Dermis microvascular lymphatic vessel endothelial cell (primary cell): ENCODE measurements at regions not wholly inside any gene's neighbourhood (a gene's known extent, or its start where the extent isn't known, plus 50 kb on each side); places are given as distances from the start of the nearest gene placed in this dataset.

Experiments used
- DNase-seq, 2 donors: peaks; one replicate each; pipeline versions ENCODE4 v3.0.0 to v3.0.0-alpha.2; 2010; ENCODE audit warnings: low read depth in 2 of 2

DNA sequence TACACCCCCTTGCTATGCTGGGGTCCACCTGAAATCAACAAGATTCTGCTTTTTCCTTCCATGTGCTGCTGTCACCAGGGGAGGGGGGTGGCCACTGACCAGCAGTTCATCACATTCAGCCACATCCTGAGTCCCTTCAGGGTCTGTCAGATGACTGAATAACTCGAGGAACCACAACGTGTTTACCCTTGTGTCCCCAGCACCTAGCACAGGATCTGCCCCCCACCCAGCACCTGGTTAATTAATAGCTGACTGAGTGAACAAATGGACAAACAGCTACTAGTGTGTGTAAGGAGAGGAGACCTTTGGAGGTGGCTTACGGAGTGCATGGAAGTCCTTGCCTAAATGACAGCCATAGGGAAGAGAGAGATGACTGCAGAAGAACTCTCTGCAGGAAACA, 119.5 kb upstream of the NCAM1 start:
- no peak for DNase-seq

DNA sequence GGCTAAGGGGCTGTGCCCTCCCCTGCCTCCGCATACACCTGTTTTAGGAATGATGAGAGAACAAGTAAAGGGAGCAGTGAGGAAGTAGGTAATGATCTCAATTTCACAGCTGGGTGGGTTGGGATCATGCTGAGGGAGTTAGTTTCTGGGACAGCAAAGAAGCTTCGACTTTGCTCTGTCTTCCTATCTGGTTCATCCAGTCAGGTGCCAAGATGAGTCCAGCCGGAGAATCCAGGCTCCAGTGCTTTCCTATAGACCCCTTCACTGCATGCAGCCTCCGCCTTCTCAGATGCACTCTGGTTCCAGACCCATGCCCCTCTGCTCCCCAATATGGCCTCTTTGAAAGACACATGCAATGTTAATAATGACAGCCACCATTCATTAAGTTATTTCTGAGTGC, 119.1 kb upstream of the NCAM1 start:
- no peak for DNase-seq

DNA sequence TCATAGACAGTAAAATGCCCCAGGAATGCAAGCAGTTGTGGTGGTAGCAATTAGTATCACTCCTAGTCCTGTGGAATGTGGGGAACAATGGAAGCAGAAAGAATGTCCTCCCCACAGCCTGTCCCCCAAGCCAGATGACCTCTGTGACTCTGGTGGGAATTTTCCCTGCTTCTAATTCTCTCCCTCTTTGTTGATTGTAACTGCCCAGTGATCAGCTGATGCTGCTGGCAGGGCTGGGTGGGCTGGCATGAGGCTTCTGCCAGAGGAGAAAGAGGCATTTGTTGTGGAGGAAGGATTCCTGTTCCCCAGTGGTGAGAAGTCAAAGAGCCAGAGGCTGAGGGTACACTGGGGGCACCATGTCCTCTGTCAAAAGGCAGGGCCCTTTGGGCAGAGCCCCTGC, 116.7 kb upstream of the NCAM1 start:
- DNase-seq, result no peak

DNA sequence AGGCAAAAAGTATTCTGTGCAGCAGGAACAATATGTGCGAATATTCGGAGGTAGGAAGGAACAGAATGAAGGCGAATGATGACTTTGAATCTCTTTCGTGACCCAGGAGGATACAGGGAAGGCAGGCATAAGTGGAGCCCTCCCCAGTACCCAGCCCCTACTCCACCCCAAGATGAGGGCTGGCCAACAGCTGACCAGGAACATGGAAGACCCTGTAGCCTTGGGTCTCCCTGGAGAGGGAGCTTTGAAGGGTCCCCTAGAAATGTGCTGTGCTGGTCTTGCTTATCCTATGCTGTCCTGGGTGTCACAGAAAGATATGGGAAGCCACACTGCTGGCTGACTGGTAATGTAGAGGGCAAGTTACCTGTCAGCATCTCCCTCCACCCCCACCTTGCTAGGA, 113.7 kb upstream of the NCAM1 start:
- DNase-seq, result no peak

DNA sequence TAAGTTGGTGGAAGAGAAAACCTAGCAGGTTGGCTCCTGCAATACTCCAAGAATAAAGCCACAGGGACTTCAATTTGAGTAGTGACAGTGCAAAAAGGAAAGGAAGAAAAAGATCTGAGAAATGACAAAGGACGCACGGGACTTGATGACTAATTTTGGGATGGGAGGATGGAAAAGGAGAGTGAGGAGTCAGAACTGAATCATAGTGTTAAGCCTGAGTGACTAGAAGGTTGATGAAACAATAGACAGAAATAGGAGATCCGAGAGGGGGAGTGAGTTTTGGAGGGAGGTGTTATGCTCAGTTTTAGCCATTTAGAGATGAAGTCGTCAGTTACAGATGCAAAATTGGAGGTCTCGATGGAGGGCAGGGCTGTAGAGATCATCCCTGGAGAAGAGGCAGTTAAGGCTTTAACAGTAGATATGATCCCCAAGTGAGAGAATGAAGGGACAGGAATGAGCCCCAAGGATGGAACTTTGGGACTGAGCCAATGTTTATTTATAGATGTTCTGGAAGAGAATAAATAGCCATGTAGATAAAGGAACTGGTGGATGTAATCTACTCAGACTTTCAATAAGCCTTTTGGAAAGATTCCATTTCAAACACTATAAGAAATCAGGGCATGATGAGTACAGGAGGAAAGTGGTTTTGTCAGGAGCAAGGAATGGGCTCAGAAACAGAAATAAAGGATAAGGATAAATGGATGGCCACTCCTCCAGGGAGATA, 108.9 kb upstream of the NCAM1 start:
- no peak for DNase-seq

DNA sequence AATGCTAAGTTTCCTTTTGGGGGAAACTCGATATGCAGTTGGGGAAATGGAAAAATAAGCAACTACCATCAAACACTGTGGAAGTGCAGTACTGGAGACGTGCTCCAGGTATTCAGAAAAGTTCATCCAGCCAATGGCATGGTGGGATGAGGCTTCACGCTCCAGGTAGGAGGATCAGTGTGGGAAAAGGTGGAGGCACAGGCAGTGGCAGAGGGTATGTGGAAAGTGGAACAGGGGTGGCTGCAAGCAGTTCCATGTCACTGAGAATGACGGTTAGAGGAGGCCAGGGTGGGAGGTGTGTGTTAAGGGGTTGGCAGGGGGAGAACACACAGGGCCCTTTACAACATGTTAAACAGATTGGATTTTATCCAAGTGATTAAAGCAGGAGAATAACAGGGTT, 105.1 kb upstream of the NCAM1 start:
- no peak for DNase-seq

DNA sequence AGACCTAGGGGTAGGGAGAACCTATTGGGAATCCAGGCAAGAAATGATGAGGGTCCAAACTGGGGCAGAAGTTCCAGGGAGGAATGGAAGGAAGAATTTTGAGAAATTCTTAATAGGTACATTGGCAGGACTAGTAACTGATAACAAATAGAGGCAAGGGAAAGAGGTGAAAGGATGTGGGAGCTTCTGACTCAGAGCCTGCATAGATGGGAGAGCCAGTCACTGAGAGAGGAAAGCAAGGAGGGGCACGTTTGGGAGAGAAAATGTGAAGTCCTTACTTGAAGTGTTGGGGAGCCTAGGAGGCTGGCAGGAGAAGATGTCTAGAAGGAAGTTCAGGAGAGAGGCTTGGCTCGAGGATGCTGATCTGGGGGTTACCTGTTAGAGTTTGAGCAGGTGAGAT, 104.6 kb upstream of the NCAM1 start:
- DNase-seq, result no peak

DNA sequence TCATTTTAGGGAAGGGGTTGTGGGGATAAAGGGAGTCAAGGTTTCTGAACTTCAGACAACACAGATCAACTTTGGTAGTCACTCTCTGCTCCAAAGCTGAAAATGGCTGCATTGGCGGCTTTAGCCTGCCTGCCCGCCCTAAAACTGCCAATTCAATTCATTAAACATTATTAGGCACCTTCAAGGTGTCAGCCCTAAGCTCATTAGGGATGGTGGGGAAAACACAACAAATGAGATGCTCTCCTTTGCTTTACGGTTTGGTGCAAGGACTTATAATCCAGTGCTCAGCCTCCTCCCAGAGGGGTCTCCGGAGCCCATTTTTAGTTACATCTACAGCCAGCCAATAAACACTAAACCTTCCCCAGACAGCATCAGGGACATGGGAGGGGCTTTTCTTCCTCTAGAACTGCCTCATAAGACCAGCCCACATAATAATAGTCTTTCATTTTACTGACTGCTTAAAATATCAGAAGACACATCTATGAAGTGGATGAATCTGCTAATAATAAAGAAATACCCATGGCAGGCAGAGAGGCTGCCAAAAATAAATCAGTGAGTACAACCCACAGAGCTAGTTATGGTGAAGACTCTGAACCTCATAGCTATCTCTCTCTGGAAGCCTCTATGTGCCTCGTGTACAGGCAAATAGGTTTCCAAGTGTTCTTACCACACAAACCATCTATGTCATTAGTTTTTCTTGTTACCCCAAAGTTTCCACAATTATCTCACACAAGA, 102.8 kb upstream of the NCAM1 start:
- DNase-seq, result no peak

DNA sequence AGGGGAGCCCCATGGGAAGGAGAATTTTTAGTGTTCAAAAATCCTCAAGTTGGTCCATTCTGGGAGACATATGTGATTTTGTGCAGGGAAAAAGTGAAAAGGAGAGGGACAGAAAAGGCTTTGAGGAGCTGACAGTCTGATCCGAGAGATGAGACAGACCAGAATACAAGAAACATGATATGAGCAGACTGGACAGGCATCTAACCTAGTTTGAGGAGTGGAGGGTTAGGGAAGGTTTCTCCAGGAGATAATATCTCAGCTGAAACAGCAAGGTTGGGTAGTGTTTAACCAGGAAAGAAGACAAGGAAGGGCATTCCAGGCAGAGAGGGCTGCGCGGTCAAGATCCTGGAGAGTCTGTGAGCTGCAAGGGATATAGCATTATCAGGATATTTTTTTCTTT, 101.4 kb upstream of the NCAM1 start:
- DNase-seq, result no peak

DNA sequence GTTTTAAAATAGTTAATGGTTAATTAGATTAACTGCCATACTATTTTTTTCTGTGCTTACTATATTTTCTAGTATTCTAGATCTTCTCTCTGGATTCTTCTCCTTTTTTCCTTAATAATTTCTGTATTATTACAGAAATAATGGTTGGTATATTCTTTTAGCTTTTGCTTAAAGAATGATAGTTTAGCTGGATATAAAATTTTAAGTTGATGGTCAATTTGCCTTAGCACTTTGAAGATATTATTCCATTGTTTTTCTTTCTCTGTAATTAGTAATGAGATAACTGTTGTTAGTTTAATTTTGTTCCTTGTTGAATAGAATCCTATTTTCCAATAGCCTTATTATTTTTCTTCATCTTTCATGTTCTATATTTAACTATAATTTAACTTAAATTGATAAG, 99.9 kb upstream of the NCAM1 start:
- no peak for DNase-seq

DNA sequence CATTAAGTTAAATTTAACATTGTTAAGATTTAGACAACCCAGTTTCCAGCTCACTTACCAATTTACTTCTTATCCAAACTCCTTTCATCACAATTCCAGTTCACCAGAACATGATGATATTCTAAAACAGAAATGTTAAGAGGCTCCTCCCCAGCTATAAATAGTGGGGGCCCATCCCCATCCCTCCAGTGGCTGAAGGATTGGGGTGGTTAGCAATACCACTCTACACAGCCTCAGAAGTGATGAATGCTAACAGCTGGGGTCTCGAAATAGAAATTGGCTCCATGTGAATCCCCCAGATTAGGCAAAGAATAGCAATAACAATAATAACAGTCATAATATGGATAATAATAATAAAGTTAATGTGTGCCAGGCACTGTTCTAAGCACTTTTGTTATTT, 97.9 kb upstream of the NCAM1 start:
- no peak for DNase-seq

DNA sequence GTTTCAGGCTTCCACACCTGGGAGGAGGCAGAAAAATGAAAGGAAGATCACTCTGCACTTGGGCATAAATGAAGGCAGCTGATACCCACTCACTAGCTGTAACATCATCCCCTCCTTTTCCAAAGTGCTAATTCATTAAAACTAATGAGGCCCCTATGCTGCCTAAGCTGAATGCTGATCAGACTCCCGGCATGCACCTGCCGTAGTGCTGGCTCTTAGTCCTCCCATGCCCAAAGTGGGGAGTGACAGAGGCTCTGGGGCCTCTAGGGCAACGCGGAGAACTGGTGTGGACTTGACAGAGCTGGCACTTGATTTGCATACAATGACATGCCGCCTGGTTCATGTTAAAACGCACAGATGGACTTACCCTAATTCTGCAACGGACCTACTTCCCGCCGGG, 96.5 kb upstream of the NCAM1 start:
- DNase-seq, result no peak

DNA sequence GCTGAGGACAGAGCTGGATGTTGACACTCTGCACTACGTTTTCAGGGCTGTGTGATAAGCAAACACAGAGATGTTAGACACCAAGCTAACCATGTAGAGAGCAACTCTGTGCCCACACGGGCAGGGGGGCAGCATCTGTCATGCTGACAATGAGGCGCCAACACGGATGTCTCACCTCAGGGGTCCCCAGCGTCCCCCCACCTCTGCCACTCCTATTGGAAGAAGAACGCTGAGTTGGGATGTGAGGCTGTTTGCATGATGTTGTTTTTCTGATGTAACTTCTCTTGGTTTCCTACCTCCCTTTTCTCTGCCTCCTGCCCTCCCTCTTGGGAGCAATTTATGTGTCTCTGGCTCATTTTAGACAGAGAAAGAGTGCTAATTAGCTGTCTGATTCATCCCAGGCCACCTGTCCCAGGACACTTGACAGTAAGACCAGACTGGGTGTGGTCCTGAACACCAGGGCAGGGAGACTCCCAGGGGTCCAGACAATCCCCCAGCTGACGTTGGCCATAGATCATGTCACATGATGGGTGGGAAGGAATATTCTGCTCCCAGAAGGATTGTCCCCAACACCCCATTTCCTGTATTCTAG, 89.2 kb upstream of the NCAM1 start:
- DNase-seq, result no peak

DNA sequence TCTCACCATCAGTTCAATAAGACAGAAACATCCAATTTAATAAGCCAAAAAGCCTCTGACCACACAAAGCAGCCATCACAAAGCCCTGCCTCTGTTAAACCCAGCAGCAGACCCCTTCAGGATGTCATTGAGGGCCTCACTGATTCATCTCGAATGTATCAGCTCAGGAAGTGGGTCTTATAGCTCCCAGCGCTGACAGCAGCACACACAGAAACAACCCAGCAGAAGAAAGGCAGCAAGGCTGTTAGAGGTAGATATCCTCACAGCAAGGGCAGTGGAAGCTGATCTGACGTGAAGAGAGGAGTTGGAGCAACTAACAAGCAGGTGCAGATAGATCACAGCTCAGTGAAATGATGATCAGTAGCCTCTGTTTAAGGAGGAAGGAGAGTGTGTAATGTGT, 86.2 kb upstream of the NCAM1 start:
- no peak for DNase-seq

DNA sequence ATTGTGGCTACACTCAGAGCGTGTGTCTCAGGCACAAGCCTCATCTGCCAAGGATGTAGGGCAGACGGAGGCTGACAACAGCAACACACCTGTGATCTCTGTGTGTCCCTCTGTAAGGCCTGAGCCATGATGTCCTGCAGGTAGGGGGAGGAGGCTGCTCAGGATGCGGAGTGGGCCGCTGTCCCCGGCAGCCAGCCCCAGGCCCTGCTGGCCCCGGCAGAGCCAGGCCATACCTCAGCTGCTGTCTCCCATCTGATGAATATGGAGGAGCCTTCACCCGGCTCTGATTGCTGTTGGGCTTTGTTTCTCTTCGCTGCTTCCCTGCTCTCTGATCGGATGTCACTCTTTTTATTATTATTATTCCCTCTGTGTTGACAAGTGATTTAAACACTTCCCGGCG, 83.6 kb upstream of the NCAM1 start:
- no peak for DNase-seq

DNA sequence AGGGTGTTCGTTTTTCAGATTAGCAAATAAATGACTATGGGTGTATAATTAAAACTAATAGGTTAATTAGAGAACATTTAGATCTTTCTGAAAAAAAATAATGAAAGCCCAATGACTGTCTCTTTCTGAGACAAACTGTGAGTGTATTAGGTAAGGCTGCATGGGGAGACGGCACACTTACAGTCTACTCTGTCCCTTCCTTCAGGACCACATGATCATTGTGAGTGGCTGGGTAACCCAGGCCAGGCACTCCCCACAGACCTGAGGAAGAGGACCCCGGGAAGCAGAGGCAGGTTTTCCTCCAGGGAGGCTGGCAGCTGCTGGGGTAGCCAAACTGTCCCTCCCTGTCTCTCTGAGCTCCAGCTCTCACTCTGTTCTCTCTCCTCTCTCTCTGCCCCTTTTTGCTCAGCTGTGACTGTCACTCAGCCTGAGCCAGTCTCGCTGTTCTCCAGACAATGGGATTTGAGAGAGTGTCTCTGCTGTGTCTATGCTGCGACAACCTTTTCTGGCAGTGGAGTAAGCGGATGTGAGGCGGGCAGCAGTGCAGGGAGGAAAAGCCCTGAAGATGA, 83.1 kb upstream of the NCAM1 start:
- DNase-seq, result no peak

DNA sequence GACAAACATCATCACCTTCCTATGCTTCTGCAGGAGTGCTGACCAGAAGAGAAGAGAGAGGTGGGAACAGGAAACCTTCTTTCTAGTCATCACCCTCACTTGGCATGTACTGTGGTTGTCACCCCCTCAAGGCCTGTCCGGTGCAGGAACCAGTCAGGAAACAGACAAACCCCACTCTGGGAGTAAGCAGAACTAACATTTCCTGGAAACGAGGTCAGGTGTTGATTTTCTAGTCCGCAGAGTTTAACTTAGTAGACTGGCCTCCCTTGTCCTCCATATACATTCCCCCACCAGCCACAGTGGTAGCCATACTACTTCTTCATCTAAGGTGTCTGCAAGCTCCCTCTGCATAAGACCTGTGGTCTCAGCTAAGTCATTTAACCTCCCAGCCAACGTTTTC, 80.7 kb upstream of the NCAM1 start:
- DNase-seq, result no peak

DNA sequence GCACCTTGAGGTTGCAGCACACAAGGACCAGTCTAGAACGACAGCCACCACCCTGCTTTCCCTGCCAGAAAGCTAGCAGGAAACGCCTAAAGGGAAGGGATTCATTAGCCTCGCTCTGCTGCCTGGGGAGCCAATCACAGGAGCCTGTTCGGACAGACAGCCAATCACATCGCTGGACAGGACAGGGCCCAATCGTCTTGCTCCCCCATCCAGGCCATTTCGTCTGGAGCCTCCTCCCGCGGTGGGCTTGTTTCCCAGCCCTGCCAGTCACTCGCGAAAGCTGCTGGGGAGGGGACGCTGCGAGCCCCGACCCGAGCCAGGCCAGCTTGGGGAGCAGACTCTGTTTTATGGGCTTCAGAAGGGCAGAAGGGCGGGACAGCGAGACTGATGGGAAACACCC, 79.8 kb upstream of the NCAM1 start:
- no peak for DNase-seq

DNA sequence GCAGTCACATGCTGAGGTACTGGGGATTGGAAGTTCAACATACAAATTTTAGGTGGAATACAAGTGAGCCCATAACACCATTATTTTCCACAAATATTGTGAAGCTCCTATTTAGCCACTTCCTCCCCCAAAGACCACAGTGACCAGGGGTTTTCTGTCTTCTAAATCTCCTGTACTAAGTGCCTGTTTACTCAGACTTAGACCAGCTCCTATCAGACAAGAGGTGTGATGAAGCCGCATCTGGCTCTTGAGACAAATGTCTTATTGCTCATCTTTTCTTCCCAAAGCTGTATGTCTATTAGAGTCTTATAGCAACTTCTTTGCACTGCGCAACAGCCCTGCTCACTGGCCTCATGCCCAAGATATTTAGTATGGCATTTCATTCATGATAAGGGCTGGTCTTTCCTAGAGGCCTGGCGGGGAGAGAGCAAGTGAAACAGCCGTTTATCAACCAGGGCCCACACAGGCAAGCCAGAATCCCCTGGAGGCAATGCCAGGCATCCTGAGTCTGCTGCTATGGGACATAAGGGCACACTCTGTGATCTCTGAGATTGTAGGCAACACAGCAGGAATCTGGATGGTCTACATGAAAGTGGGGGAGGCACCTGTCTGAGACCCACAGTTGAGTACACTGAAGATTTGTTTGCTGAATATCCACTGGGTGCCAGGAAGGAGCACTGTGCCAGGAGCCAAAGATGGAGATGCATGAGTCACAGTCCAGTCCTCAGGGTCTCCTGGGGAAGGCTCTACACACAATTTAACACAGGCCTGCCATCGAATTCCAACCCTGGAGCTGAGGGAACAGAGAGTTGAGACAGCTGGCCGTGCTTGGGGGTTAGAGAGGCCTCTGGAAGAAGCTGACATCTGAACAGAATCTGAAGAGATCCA, 78.5 kb upstream of the NCAM1 start:
- DNase-seq, result no peak

DNA sequence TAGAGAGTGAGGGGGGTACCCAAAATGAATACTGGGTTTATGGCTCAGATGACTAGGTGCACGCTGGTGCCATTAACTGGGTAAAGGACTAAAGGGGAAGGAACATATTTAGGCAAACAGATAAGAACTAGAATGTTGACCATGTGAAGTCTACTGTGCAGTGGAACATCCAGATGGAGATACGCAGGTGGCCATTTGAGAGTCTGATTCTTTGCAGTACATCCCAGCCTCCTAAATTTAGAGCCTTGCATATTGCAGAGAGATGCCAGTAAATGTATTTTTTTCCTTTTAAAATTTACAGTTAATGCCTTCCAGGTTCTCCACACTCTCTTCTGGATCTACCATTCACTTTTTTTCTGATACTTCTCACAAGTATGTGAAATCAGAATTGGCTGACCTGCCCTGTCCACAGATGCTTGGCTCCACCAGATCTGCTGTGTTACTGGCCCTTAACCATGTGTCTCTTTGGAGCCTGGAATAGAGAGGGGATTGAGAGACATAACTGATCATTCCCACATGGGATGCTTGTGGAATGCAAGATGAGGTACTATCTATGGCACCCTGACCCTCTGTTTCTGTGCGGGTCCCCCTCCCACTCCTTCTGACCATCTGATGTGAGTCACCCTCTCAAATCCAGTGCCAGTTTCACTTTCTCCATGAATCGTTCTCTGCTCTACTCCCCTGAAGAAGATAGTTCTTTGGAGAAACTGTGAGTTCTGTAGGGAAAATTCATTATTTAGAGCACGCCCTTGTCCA, 77.0 kb upstream of the NCAM1 start:
- DNase-seq, result no peak
